ENCODE measurements at regions not wholly inside any gene's neighbourhood (a gene's known extent, or its start where the extent isn't known, plus 50 kb on each side); places are given as distances from the start of the nearest gene placed in this dataset.

GRCh38 chr9:17031546-17031945 is 103.3 kb upstream of the CNTLN start:
- Histone ChIP-seq H3K27me3 (ENCODE audit: insufficient read depth, low read depth) (no peaks in the 10 kb centered on the region), H3K36me3 (ENCODE audit: insufficient read depth) (no peaks in the 10 kb centered on the region), H3K27ac (no peak overlapping the region; the same call in 1 of the 2 replicates), H2AFZ (ENCODE audit: low read depth) (no peak overlapping the region), H3K4me1 (ENCODE audit: low read depth, poor library complexity, severe bottlenecking) (peaks cover 20% of the 10 kb centered on the region), H3K4me2 (peak overlapping the region; percentile 41), H3K4me3 (IDR thresholded peaks at IDR 0.05; ENCODE audit: insufficient read depth, low read depth, low read length) (no peak overlapping the region), H3K79me2 (ENCODE audit: insufficient read depth, low read depth) (no peaks in the 10 kb centered on the region), H4K20me1 (ENCODE audit: insufficient read depth) (no peaks in the 10 kb centered on the region), H3K9ac (no peak overlapping the region)
- TF ChIP-seq CTCF (conservative IDR thresholded peaks at IDR 0.05; ENCODE audit: low read depth, low read length), result no peak

GRCh38 chr9:17025281-17025680 is 109.6 kb upstream of the CNTLN start:
- H3K9ac ChIP-seq, result no peak overlapping the region
- H3K4me1 ChIP-seq (ENCODE audit: low read depth, poor library complexity, severe bottlenecking), result peaks cover 19% of the 10 kb centered on the region
- no peak overlapping the region for H3K4me2 ChIP-seq
- H3K4me3 ChIP-seq (IDR thresholded peaks at IDR 0.05; ENCODE audit: insufficient read depth, low read depth, low read length), result no peak overlapping the region
- no peaks in the 10 kb centered on the region for H3K36me3 ChIP-seq (ENCODE audit: insufficient read depth)
- H3K27me3 ChIP-seq (ENCODE audit: insufficient read depth, low read depth), result no peaks in the 10 kb centered on the region
- no peak for TF ChIP-seq CTCF (conservative IDR thresholded peaks at IDR 0.05; ENCODE audit: low read depth, low read length)
- no peaks in the 10 kb centered on the region for H3K79me2 ChIP-seq (ENCODE audit: insufficient read depth, low read depth)
- no peak overlapping the region for H2AFZ ChIP-seq (ENCODE audit: low read depth)
- no peak overlapping the region for H3K27ac ChIP-seq
- no peaks in the 10 kb centered on the region for H4K20me1 ChIP-seq (ENCODE audit: insufficient read depth)

- peaks cover 30% of the 10 kb centered on the region for H3K4me1 ChIP-seq (ENCODE audit: low read depth, poor library complexity, severe bottlenecking)
- no peaks in the 10 kb centered on the region for H3K27me3 ChIP-seq (ENCODE audit: insufficient read depth, low read depth)
- no peaks in the 10 kb centered on the region for H4K20me1 ChIP-seq (ENCODE audit: insufficient read depth)
- TF ChIP-seq CTCF (conservative IDR thresholded peaks at IDR 0.05; ENCODE audit: low read depth, low read length), result no peak
- no peak overlapping the region for H3K27ac ChIP-seq
- no peaks in the 10 kb centered on the region for H3K36me3 ChIP-seq (ENCODE audit: insufficient read depth)
- H3K4me3 ChIP-seq (IDR thresholded peaks at IDR 0.05; ENCODE audit: insufficient read depth, low read depth, low read length), result no peak overlapping the region
- H2AFZ ChIP-seq (ENCODE audit: low read depth), result no peak overlapping the region
- no peak overlapping the region for H3K9ac ChIP-seq
- no peak overlapping the region for H3K4me2 ChIP-seq
- no peaks in the 10 kb centered on the region for H3K79me2 ChIP-seq (ENCODE audit: insufficient read depth, low read depth)
Measured at GRCh38 chr9:17024129-17024528, 110.7 kb upstream of the CNTLN start.

- no peaks in the 10 kb centered on the region for H3K36me3 ChIP-seq (ENCODE audit: insufficient read depth)
- H3K79me2 ChIP-seq (ENCODE audit: insufficient read depth, low read depth), result no peaks in the 10 kb centered on the region
- H4K20me1 ChIP-seq (ENCODE audit: insufficient read depth), result no peaks in the 10 kb centered on the region
- no peak overlapping the region for H3K4me3 ChIP-seq (IDR thresholded peaks at IDR 0.05; ENCODE audit: insufficient read depth, low read depth, low read length)
- peak overlapping the region; percentile 22; the same call in 1 of the 2 replicates for H3K4me2 ChIP-seq
- H2AFZ ChIP-seq (ENCODE audit: low read depth), result 0 out of 2 replicates have a peak overlapping the region, but pooled peaks have one; percentile 11
- no peak for TF ChIP-seq CTCF (conservative IDR thresholded peaks at IDR 0.05; ENCODE audit: low read depth, low read length)
- peaks cover 47% of the 10 kb centered on the region for H3K4me1 ChIP-seq (ENCODE audit: low read depth, poor library complexity, severe bottlenecking)
- H3K9ac ChIP-seq, result no peak overlapping the region
- H3K27me3 ChIP-seq (ENCODE audit: insufficient read depth, low read depth), result no peaks in the 10 kb centered on the region
- H3K27ac ChIP-seq, result no peak overlapping the region
Measured at GRCh38 chr9:17021387-17021970, 113.4 kb upstream of the CNTLN start.

All from KMS-11 (cell line).